Osteocyte (in vitro differentiated cells): ENCODE measurements at regions not wholly inside any gene's neighbourhood (a gene's known extent, or its start where the extent isn't known, plus 50 kb on each side); places are given as distances from the start of the nearest gene placed in this dataset.

ENCODE experiments used
- DNase-seq: peaks from one replicate; pipeline ENCODE4 v3.0.0; 2021; ENCODE audit warnings: mixed read lengths; ENCODE audit not compliant: unreplicated experiment; ENCODE audit errors: extremely low spot score
- H3K27ac Mint-ChIP-seq: one replicate; pipeline ENCODE4 v1.8.0; 2021; ENCODE audit warnings: mild to moderate bottlenecking, mixed read lengths; ENCODE audit not compliant: unreplicated experiment
- H3K27me3 Mint-ChIP-seq: one replicate; pipeline ENCODE4 v1.8.0; 2021; ENCODE audit warnings: mixed read lengths; ENCODE audit not compliant: unreplicated experiment
- H3K36me3 Mint-ChIP-seq: one replicate; pipeline ENCODE4 v1.8.0; 2021; ENCODE audit warnings: mixed read lengths; ENCODE audit not compliant: unreplicated experiment
- H3K4me1 Mint-ChIP-seq: one replicate; pipeline ENCODE4 v1.8.0; 2021; ENCODE audit warnings: mixed read lengths; ENCODE audit not compliant: unreplicated experiment
- H3K4me3 Mint-ChIP-seq: one replicate; pipeline ENCODE4 v1.8.0; 2021; ENCODE audit warnings: mild to moderate bottlenecking, moderate library complexity, mixed read lengths; ENCODE audit not compliant: unreplicated experiment
- H3K9me3 Mint-ChIP-seq: one replicate; pipeline ENCODE4 v1.8.0; 2021; ENCODE audit warnings: mixed read lengths; ENCODE audit not compliant: unreplicated experiment
- CTCF ChIP-seq: fragments of 200-600 bp; sonication (generic); IDR thresholded peaks from 2 replicates; pipeline ENCODE4 v1.5.0; 2021; ENCODE audit warnings: antibody characterized with exemption, mild to moderate bottlenecking, moderate library complexity

GRCh38 chr16:26197707-26198106, 505.9 kb downstream of the HS3ST4 start:
- Mint-ChIP-seq H3K27ac (no peak overlapping the region), H3K27me3 (no peaks in the 10 kb centered on the region), H3K36me3 (no peaks in the 10 kb centered on the region), H3K9me3 (peaks cover 35% of the 10 kb centered on the region), H3K4me1 (no peaks in the 10 kb centered on the region), H3K4me3 (no peak overlapping the region)
- DNase-seq: no peak
- TF ChIP-seq CTCF: no peak

- no peak for TF ChIP-seq CTCF
- H3K27me3 Mint-ChIP-seq: no peaks in the 10 kb centered on the region
- no peak for DNase-seq
- no peaks in the 10 kb centered on the region for H3K36me3 Mint-ChIP-seq
- no peaks in the 10 kb centered on the region for H3K4me1 Mint-ChIP-seq
- H3K27ac Mint-ChIP-seq: no peak overlapping the region
- no peak overlapping the region for H3K4me3 Mint-ChIP-seq
- peaks cover 40% of the 10 kb centered on the region for H3K9me3 Mint-ChIP-seq
These were observed 506.5 kb downstream of the HS3ST4 start for GRCh38 chr16:26198221-26198620.

- no peak overlapping the region for H3K4me3 Mint-ChIP-seq
- H3K4me1 Mint-ChIP-seq: no peaks in the 10 kb centered on the region
- H3K27ac Mint-ChIP-seq: no peak overlapping the region
- no peaks in the 10 kb centered on the region for H3K36me3 Mint-ChIP-seq
- H3K27me3 Mint-ChIP-seq: no peaks in the 10 kb centered on the region
- DNase-seq: no peak
- no peak for TF ChIP-seq CTCF
- peaks cover 41% of the 10 kb centered on the region for H3K9me3 Mint-ChIP-seq
These were observed 512.4 kb downstream of the HS3ST4 start for GRCh38 chr16:26204138-26204537.

GRCh38 chr16:26211542-26211941, 519.8 kb downstream of the HS3ST4 start:
- DNase-seq: no peak
- H3K9me3 Mint-ChIP-seq: peaks cover 51% of the 10 kb centered on the region
- TF ChIP-seq CTCF: no peak
- H3K4me1 Mint-ChIP-seq: no peaks in the 10 kb centered on the region
- H3K27me3 Mint-ChIP-seq: no peaks in the 10 kb centered on the region
- no peak overlapping the region for H3K4me3 Mint-ChIP-seq
- H3K36me3 Mint-ChIP-seq: no peaks in the 10 kb centered on the region
- no peak overlapping the region for H3K27ac Mint-ChIP-seq

GRCh38 chr16:26212599-26212998, 520.8 kb downstream of the HS3ST4 start:
- peaks cover 45% of the 10 kb centered on the region for H3K9me3 Mint-ChIP-seq
- no peak overlapping the region for H3K27ac Mint-ChIP-seq
- DNase-seq: no peak
- TF ChIP-seq CTCF: no peak
- no peaks in the 10 kb centered on the region for H3K36me3 Mint-ChIP-seq
- H3K4me3 Mint-ChIP-seq: no peak overlapping the region
- H3K4me1 Mint-ChIP-seq: no peaks in the 10 kb centered on the region
- no peaks in the 10 kb centered on the region for H3K27me3 Mint-ChIP-seq
